Endodermal cell (in vitro differentiated cells): ENCODE measurements at regions not wholly inside any gene's neighbourhood (a gene's known extent, or its start where the extent isn't known, plus 50 kb on each side); places are given as distances from the start of the nearest gene placed in this dataset.

Experiments
- DNase-seq: peaks from one replicate; pipeline ENCODE4 v3.0.0-alpha.2; 2017
- H3K27ac ChIP-seq: 2 replicates; pipeline ENCODE4 v1.5.1; 2013; ENCODE audit warnings: mild to moderate bottlenecking, low read depth, low read length, moderate library complexity
- H3K27me3 ChIP-seq: 2 replicates; pipeline ENCODE4 v1.6.1; 2013; ENCODE audit warnings: mild to moderate bottlenecking, low read length, moderate library complexity; ENCODE audit not compliant: insufficient read depth, control insufficient read depth, poor library complexity, severe bottlenecking
- H3K36me3 ChIP-seq: 2 replicates; pipeline ENCODE4 v1.7.0; 2013; ENCODE audit warnings: mild to moderate bottlenecking, low read length, moderate library complexity; ENCODE audit not compliant: control insufficient read depth, insufficient read depth
- H3K4me1 ChIP-seq: one replicate; pipeline ENCODE4 v1.7.0; 2013; ENCODE audit warnings: low read length; ENCODE audit not compliant: control insufficient read depth, insufficient read depth
- H3K4me3 ChIP-seq: 2 replicates; pipeline ENCODE4 v1.5.1; 2013; ENCODE audit warnings: mild to moderate bottlenecking, low read length, moderate library complexity
- H3K9ac ChIP-seq: 2 replicates; pipeline ENCODE4 v1.6.1; 2013; ENCODE audit warnings: mild to moderate bottlenecking, low read length, moderate library complexity; ENCODE audit not compliant: poor library complexity, severe bottlenecking; ENCODE audit errors: extremely low read depth
- H3K9me3 ChIP-seq: 2 replicates; pipeline ENCODE4 v1.6.1; 2013; ENCODE audit warnings: mild to moderate bottlenecking, low read length, moderate library complexity; ENCODE audit not compliant: control insufficient read depth
- H3K27ac Mint-ChIP-seq: 2 replicates; pipeline ENCODE4 v1.8.0; 2020; ENCODE audit warnings: mixed read lengths
- H3K27me3 Mint-ChIP-seq: 2 replicates; pipeline ENCODE4 v1.8.0; 2021; ENCODE audit warnings: mild to moderate bottlenecking, mixed read lengths; ENCODE audit not compliant: insufficient read depth
- H3K36me3 Mint-ChIP-seq: 2 replicates; pipeline ENCODE4 v1.8.0; 2020; ENCODE audit warnings: low read depth, mixed read lengths
- H3K4me1 Mint-ChIP-seq: 2 replicates; pipeline ENCODE4 v1.8.0; 2020; ENCODE audit warnings: mixed read lengths
- H3K4me3 Mint-ChIP-seq: 2 replicates; pipeline ENCODE4 v1.8.0; 2020; ENCODE audit warnings: mild to moderate bottlenecking, moderate library complexity, mixed read lengths
- H3K9me3 Mint-ChIP-seq: 2 replicates; pipeline ENCODE4 v1.8.0; 2020; ENCODE audit warnings: mild to moderate bottlenecking, mixed read lengths
- CTCF ChIP-seq: fragments of 200-600 bp; sonication (generic); conservative IDR thresholded peaks from 2 replicates; pipeline ENCODE4 v1.5.0; 2021; ENCODE audit warnings: antibody characterized with exemption, mild to moderate bottlenecking
- WGBS, 2 experiments: methylation state at CpG; one replicate each; pipeline versions ENCODE4 v1.1.5 to v1.1.7; 2013; ENCODE audit warnings: missing lambda C conversion rate in 2 of 2, mixed read lengths in 1 of 2; ENCODE audit not compliant: insufficient coverage in 1 of 2, insufficient read length in 1 of 2; 5-methylcytosine and 5-hydroxymethylcytosine counted together

GRCh38 chr22:47517062-47517461 lies 754.6 kb downstream of the TBC1D22A start:
- Mint-ChIP-seq H3K4me3 (no peak overlapping the region), H3K9me3 (peaks cover 43% of the 10 kb centered on the region), H3K27ac (no peak overlapping the region), H3K27me3 (no peaks in the 10 kb centered on the region), H3K4me1 (no peaks in the 10 kb centered on the region), H3K36me3 (no peaks in the 10 kb centered on the region)
- Histone ChIP-seq H3K36me3 (no peaks in the 10 kb centered on the region), H3K27me3 (no peaks in the 10 kb centered on the region), H3K4me1 (no peaks in the 10 kb centered on the region), H3K9me3 (peaks cover 62% of the 10 kb centered on the region), H3K27ac (no peak overlapping the region), H3K9ac (no peak overlapping the region), H3K4me3 (no peak overlapping the region)
- DNase-seq: no peak
- WGBS, 2 experiments: 0 to 26% methylated on average over 1 of the region's 1 CpG
- TF ChIP-seq CTCF: no peak

GRCh38 chr22:47515384-47516125 lies 753.1 kb downstream of the TBC1D22A start:
- no peak overlapping the region for H3K4me3 ChIP-seq
- peaks cover 67% of the 10 kb centered on the region for H3K9me3 ChIP-seq
- no peak overlapping the region for H3K27ac ChIP-seq
- Mint-ChIP-seq H3K4me3 (no peak overlapping the region), H3K27me3 (no peaks in the 10 kb centered on the region), H3K4me1 (no peaks in the 10 kb centered on the region), H3K27ac (no peak overlapping the region), H3K9me3 (peaks cover 30% of the 10 kb centered on the region), H3K36me3 (no peaks in the 10 kb centered on the region)
- no peak for DNase-seq
- no peaks in the 10 kb centered on the region for H3K36me3 ChIP-seq
- no peak for TF ChIP-seq CTCF
- no peaks in the 10 kb centered on the region for H3K4me1 ChIP-seq
- no peaks in the 10 kb centered on the region for H3K27me3 ChIP-seq
- WGBS, 2 experiments: 86% methylated on average over 2 of the region's 2 CpGs; no CpG with 5 or more reads in 1 of the 2 experiments
- no peak overlapping the region for H3K9ac ChIP-seq

GRCh38 chr22:47512617-47513016 lies 750.2 kb downstream of the TBC1D22A start:
- no peak overlapping the region for H3K27ac Mint-ChIP-seq
- Histone ChIP-seq H3K4me3 (no peak overlapping the region), H3K9me3 (peaks cover 87% of the 10 kb centered on the region), H3K9ac (no peak overlapping the region), H3K36me3 (no peaks in the 10 kb centered on the region), H3K27me3 (no peaks in the 10 kb centered on the region), H3K27ac (no peak overlapping the region), H3K4me1 (no peaks in the 10 kb centered on the region)
- peaks cover 28% of the 10 kb centered on the region for H3K9me3 Mint-ChIP-seq
- DNase-seq: no peak
- no peaks in the 10 kb centered on the region for H3K4me1 Mint-ChIP-seq
- H3K4me3 Mint-ChIP-seq: no peak overlapping the region
- H3K36me3 Mint-ChIP-seq: no peaks in the 10 kb centered on the region
- WGBS, 2 experiments: 66 to 72% methylated on average over 2 of the region's 2 CpGs
- TF ChIP-seq CTCF: no peak
- no peaks in the 10 kb centered on the region for H3K27me3 Mint-ChIP-seq
